Neural progenitor cell (in vitro differentiated cells): ENCODE measurements at regions not wholly inside any gene's neighbourhood (a gene's known extent, or its start where the extent isn't known, plus 50 kb on each side); places are given as distances from the start of the nearest gene placed in this dataset.

ENCODE experiments used
- DNase-seq: peaks from one replicate; pipeline ENCODE4 v3.0.0-alpha.2; 2016; ENCODE audit warnings: low spot score
- H2AFZ ChIP-seq: fragments of 200-600 bp; sonication (generic); replicated peaks from 2 replicates; pipeline ENCODE4 v1.6.1; 2016; ENCODE audit warnings: antibody characterized with exemption
- H3F3A ChIP-seq: fragments of 200-600 bp; sonication (generic); 2 replicates; pipeline ENCODE4 v1.6.1; 2016; ENCODE audit warnings: antibody characterized with exemption, low read depth
- H3K27ac ChIP-seq: fragments of 200-600 bp; sonication (generic); 2 replicates; pipeline ENCODE4 v1.5.1; 2016; ENCODE audit warnings: mild to moderate bottlenecking
- H3K27me3 ChIP-seq: fragments of 200-600 bp; sonication (generic); 2 replicates; pipeline ENCODE4 v1.6.1; 2016; ENCODE audit warnings: mild to moderate bottlenecking, moderate library complexity
- H3K36me3 ChIP-seq: fragments of 200-600 bp; sonication (generic); 2 replicates; pipeline ENCODE4 v1.5.1; 2016
- H3K4me1 ChIP-seq: fragments of 200-600 bp; sonication (generic); 2 replicates; pipeline ENCODE4 v1.6.1; 2016; ENCODE audit warnings: mixed run types
- H3K4me2 ChIP-seq: fragments of 200-600 bp; sonication (generic); 2 replicates; pipeline ENCODE4 v1.6.1; 2016
- H3K4me3 ChIP-seq: fragments of 200-600 bp; sonication (generic); 2 replicates; pipeline ENCODE4 v1.5.1; 2016
- H3K79me2 ChIP-seq: fragments of 200-600 bp; sonication (generic); 2 replicates; pipeline ENCODE4 v1.6.1; 2016; ENCODE audit warnings: low read depth
- H3K9ac ChIP-seq: fragments of 200-600 bp; sonication (generic); 2 replicates; pipeline ENCODE4 v1.6.1; 2016
- H3K9me3 ChIP-seq: fragments of 200-600 bp; sonication (generic); 2 replicates; pipeline ENCODE4 v1.5.1; 2016; ENCODE audit warnings: low read depth
- H4K20me1 ChIP-seq: fragments of 200-600 bp; sonication (generic); 2 replicates; pipeline ENCODE4 v1.6.1; 2016; ENCODE audit warnings: low read depth
- H3K27ac Mint-ChIP-seq: 3 replicates; pipeline ENCODE4 v1.8.0; 2021; ENCODE audit warnings: mixed read lengths
- H3K27me3 Mint-ChIP-seq: 2 replicates; pipeline ENCODE4 v1.8.0; 2022; ENCODE audit warnings: low read depth, mild to moderate bottlenecking, inconsistent platforms, moderate library complexity, mixed read lengths; ENCODE audit not compliant: insufficient read depth
- H3K36me3 Mint-ChIP-seq: 3 replicates; pipeline ENCODE4 v1.8.0; 2021; ENCODE audit warnings: mixed read lengths
- H3K4me1 Mint-ChIP-seq: 3 replicates; pipeline ENCODE4 v1.8.0; 2021; ENCODE audit warnings: mixed read lengths
- H3K4me3 Mint-ChIP-seq: 3 replicates; pipeline ENCODE4 v1.8.0; 2021; ENCODE audit warnings: mild to moderate bottlenecking, moderate library complexity, mixed read lengths
- H3K9me3 Mint-ChIP-seq: 3 replicates; pipeline ENCODE4 v1.8.0; 2020; ENCODE audit warnings: mixed read lengths
- EZH2 ChIP-seq: fragments of 200-600 bp; sonication (generic); IDR thresholded peaks from 2 replicates; pipeline ENCODE4 v1.6.1; 2017; ENCODE audit warnings: antibody characterized with exemption, mild to moderate bottlenecking, moderate library complexity
- EZH2phosphoT487 ChIP-seq: fragments of 200-600 bp; sonication (generic); IDR thresholded peaks from 2 replicates; pipeline ENCODE4 v1.6.1; 2017; ENCODE audit warnings: antibody characterized with exemption
- TF ChIP-seq, protein P1 (sequence below): fragments of 200-600 bp; sonication (generic); IDR thresholded peaks from 2 replicates; pipeline ENCODE4 v1.5.1; 2017; ENCODE audit warnings: antibody characterized with exemption, mild to moderate bottlenecking

DNA sequence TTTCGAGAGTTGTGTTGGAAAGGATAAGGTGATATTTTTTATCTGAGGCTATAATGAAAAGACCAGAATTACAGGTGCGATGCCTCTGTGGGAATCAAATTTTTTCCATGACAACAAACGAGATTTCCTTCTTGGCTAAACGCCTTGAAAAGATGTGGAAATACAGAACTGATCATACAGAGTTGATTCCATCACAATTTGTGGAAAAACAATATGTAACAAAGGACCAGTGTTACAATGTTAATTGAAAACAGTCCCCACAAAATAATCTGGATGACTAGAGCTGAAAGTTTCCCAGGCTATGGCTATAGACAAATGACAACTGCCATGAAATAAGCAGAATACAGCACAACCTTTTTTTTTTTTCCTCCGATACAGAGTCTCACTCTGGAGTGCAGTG is 628.9 kb downstream of the DIAPH3 start:
- H3K27me3 ChIP-seq: no peaks in the 10 kb centered on the region
- H3K36me3 ChIP-seq: no peaks in the 10 kb centered on the region
- no peak overlapping the region for H2AFZ ChIP-seq
- TF ChIP-seq EZH2phosphoT487: no peak
- no peak for TF ChIP-seq EZH2
- TF ChIP-seq, protein P1, sequence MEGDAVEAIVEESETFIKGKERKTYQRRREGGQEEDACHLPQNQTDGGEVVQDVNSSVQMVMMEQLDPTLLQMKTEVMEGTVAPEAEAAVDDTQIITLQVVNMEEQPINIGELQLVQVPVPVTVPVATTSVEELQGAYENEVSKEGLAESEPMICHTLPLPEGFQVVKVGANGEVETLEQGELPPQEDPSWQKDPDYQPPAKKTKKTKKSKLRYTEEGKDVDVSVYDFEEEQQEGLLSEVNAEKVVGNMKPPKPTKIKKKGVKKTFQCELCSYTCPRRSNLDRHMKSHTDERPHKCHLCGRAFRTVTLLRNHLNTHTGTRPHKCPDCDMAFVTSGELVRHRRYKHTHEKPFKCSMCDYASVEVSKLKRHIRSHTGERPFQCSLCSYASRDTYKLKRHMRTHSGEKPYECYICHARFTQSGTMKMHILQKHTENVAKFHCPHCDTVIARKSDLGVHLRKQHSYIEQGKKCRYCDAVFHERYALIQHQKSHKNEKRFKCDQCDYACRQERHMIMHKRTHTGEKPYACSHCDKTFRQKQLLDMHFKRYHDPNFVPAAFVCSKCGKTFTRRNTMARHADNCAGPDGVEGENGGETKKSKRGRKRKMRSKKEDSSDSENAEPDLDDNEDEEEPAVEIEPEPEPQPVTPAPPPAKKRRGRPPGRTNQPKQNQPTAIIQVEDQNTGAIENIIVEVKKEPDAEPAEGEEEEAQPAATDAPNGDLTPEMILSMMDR: no peak
- Mint-ChIP-seq H3K27ac (no peak overlapping the region), H3K27me3 (peaks cover 7% of the 10 kb centered on the region), H3K9me3 (peaks cover 2% of the 10 kb centered on the region), H3K4me1 (peaks cover 25% of the 10 kb centered on the region), H3K4me3 (no peak overlapping the region), H3K36me3 (no peaks in the 10 kb centered on the region)
- no peak for DNase-seq
- H3F3A ChIP-seq: no peaks in the 10 kb centered on the region
- H4K20me1 ChIP-seq: no peaks in the 10 kb centered on the region
- no peaks in the 10 kb centered on the region for H3K9me3 ChIP-seq
- no peak overlapping the region for H3K4me2 ChIP-seq
- no peak overlapping the region for H3K9ac ChIP-seq
- no peak overlapping the region for H3K27ac ChIP-seq
- no peak overlapping the region for H3K4me3 ChIP-seq
- peaks cover 10% of the 10 kb centered on the region for H3K4me1 ChIP-seq
- no peaks in the 10 kb centered on the region for H3K79me2 ChIP-seq

DNA sequence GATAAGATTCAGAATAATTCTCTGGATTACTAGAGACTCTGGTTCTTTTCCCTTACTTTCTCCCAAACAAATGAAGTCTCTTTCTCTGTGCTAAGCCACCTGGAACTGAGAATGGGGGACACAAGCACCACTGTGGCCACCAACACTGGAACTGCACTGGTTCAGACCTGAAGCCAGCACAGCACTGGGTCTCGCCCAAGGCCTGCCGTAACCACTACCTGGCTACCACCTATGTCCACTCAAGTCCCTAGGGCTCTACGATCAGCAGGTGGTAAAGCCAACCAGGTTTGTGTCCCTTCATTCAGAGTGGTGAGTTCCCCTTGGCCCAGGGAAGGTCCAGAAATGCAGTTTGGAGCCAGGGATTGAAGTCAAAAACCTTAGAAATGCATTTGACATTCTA is 626.2 kb downstream of the DIAPH3 start:
- Histone ChIP-seq H3F3A (peaks cover 9% of the 10 kb centered on the region), H2AFZ (no peak overlapping the region), H4K20me1 (no peaks in the 10 kb centered on the region), H3K27ac (no peak overlapping the region), H3K9me3 (no peaks in the 10 kb centered on the region), H3K4me2 (no peak overlapping the region), H3K9ac (no peak overlapping the region), H3K4me1 (peaks cover 7% of the 10 kb centered on the region), H3K36me3 (no peaks in the 10 kb centered on the region), H3K79me2 (no peaks in the 10 kb centered on the region), H3K4me3 (no peak overlapping the region), H3K27me3 (no peaks in the 10 kb centered on the region)
- Mint-ChIP-seq H3K27me3 (peaks cover 7% of the 10 kb centered on the region), H3K4me3 (no peak overlapping the region), H3K36me3 (no peaks in the 10 kb centered on the region), H3K9me3 (peaks cover 2% of the 10 kb centered on the region), H3K27ac (no peak overlapping the region), H3K4me1 (peaks cover 15% of the 10 kb centered on the region)
- no peak for DNase-seq
- TF ChIP-seq EZH2phosphoT487 (no peak), EZH2 (no peak)
- TF ChIP-seq, protein P1: no peak

GRCh38 chr13:59538512-59538911 is 625.2 kb downstream of the DIAPH3 start:
- Mint-ChIP-seq H3K4me1 (peaks cover 12% of the 10 kb centered on the region), H3K9me3 (peaks cover 2% of the 10 kb centered on the region), H3K4me3 (no peak overlapping the region), H3K27ac (no peak overlapping the region), H3K27me3 (peaks cover 7% of the 10 kb centered on the region), H3K36me3 (no peaks in the 10 kb centered on the region)
- Histone ChIP-seq H3K79me2 (no peaks in the 10 kb centered on the region), H3K27me3 (no peaks in the 10 kb centered on the region), H3K4me2 (no peak overlapping the region), H3K27ac (no peak overlapping the region), H3F3A (peaks cover 9% of the 10 kb centered on the region), H3K9me3 (no peaks in the 10 kb centered on the region), H3K4me3 (no peak overlapping the region), H3K4me1 (peaks cover 16% of the 10 kb centered on the region), H3K9ac (no peak overlapping the region), H4K20me1 (no peaks in the 10 kb centered on the region), H2AFZ (no peak overlapping the region), H3K36me3 (no peaks in the 10 kb centered on the region)
- no peak for TF ChIP-seq EZH2
- TF ChIP-seq, protein P1: no peak
- TF ChIP-seq EZH2phosphoT487: no peak
- DNase-seq: no peak
